Smooth muscle cell of the brain vasculature (primary cell): ENCODE measurements at regions not wholly inside any gene's neighbourhood (a gene's known extent, or its start where the extent isn't known, plus 50 kb on each side); places are given as distances from the start of the nearest gene placed in this dataset.
"Not testable (repeated sequence)": the region's sequence is repeated elsewhere in the genome, so short reads cannot be mapped to it uniquely, and the experiment has no call there.

ENCODE experiments used
- DNase-seq: peaks from one replicate; pipeline ENCODE4 v3.0.0-alpha.2; 2012; ENCODE audit warnings: low read depth, low spot score

DNA sequence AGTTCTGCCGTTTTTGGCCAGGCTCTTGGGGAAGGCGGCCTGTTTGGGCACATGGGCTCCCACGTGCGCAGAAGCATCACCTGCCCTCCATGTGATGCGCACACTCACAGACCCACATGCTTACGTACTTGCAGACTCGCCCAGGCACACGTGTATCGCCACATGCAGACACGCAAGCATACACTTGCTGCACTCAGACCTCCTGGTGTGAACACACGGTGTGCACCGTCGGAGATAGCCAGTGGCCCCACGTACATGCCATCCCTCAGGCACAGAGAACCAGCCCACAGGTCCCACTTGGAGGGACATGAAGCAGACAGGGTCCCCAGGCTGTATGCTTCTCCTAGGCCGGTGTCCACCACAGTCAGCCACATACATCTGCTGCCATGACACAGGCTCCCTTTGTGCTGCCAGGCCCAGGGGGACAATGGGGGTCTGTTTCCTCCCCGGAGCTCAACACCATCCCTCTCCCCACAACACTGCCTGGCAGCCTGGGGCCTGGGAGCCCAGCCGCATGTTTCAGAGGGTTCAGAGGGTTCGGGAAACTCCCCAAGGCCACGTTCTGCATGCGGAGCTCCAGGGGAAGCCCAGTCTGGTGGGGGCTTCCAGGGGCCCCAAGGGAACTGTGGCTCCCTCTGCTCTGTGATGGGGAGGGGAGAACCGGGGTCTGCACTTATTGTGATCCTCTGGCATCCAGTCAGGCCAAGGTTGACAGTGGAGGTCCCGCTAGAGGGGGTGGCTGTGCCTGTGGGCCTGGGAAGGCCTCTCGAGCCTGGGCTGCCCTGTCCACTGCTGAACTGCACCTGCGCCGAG, 208.1 kb upstream of the HAAO start:
- DNase-seq: no peak

GRCh38 chr2:42999856-43000241, 207.5 kb upstream of the HAAO start:
- DNase-seq: no peak

GRCh38 chr2:42999391-42999841, 207.0 kb upstream of the HAAO start:
- no peak for DNase-seq

DNA sequence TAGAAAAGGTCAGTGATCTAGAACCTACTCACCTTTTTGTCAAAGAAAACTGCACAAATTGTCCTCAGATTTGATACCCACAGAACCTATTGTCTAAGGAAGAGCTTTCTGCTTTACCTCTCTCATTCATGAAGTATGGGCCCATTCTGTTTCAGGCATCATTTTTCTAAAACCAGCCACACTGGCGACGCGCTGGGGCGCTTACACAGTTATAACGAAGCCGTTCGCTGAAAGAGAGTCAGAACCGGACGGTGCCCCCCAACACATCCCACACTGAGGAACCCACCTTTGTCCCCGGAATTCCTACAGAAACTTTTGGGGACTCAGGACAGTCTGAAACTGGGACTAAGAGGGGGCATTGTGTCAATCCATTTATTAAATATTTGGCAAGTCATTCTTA, 206.3 kb upstream of the HAAO start:
- no peak for DNase-seq

DNA sequence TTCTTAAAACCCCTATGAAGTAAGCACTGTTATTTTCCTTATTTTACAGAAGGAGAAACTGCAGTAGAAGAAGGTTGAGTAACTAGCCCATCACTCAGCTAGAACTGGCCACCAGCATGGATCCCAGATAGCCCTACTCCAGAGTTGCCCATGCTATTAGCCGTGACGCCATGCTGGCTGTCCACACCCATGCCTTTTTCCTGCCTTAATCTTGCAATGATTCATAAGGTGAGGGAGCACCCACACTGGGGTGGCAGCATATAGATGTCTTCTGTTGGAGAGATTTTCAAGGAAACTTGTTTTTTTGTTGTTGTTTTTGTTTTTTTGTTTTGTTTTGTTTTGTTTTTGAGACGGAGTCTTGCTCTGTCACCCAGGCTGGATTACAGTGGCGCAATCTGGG, 204.1 kb upstream of the HAAO start:
- DNase-seq: no peak

DNA sequence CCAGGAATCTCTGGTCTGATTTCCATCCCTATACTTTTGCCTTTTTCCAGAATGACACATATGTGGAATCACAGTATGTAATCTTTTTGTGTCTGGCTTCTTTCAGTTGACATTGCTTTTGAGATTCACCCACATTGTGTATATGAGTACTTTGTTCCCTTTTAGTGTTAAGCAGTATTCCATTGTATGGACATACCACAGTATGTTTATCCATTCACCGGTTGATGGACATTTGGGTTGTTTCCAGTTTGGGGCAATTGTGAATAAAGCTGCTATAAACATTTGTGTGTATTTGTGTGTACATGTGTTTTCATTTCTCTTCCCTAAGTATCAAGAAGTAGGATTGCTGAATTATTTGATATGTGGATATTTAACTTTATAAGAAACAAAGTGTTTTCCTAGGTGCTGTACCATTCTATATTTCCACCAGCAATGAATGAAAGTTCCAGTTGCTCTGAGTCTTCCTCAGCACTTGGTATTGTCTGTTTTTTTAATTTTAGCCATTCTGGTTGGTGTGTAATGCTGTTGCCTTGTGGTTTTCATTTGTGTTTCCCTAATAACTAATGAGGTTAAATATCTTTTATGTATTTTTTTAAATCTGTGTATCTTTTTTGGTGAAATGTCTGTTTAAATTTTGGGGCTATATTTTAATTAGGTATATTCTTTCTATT, 203.5 kb upstream of the HAAO start:
- DNase-seq: no peak

GRCh38 chr2:42989283-42990081, 197.1 kb upstream of the HAAO start:
- DNase-seq: not testable (repeated sequence)

GRCh38 chr2:42988055-42988454, 195.7 kb upstream of the HAAO start:
- not testable (repeated sequence) for DNase-seq

- no peak for DNase-seq
Measured at GRCh38 chr2:42987112-42987922, 194.9 kb upstream of the HAAO start.

GRCh38 chr2:42984617-42985016, 192.2 kb upstream of the HAAO start:
- DNase-seq: no peak

DNA sequence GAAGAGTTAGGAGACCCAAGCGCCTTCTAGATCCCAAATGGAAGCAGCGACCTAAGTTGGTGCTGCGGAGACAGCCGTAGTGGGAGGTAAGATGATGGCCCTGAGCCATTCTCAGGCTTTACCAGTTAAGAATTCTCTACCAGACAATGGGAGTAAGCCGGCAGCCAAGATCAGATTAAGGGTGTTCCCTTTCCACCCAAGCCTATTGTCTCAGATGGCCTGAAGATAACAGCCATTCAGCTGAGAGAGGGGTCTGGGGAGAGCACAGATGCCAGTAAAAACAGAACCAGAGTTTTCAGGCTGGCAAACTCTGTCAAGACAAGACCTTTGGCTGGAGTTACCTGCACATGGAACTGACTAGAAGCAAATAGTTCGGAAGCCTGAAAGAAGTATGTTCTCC, 191.7 kb upstream of the HAAO start:
- DNase-seq: no peak

GRCh38 chr2:42980764-42981416, 188.5 kb upstream of the HAAO start:
- DNase-seq: no peak

- no peak for DNase-seq
Measured at GRCh38 chr2:42979870-42980763, 187.7 kb upstream of the HAAO start.

GRCh38 chr2:42979416-42979869, 187.1 kb upstream of the HAAO start:
- no peak for DNase-seq

GRCh38 chr2:42978887-42979415, 186.6 kb upstream of the HAAO start:
- DNase-seq: no peak

DNA sequence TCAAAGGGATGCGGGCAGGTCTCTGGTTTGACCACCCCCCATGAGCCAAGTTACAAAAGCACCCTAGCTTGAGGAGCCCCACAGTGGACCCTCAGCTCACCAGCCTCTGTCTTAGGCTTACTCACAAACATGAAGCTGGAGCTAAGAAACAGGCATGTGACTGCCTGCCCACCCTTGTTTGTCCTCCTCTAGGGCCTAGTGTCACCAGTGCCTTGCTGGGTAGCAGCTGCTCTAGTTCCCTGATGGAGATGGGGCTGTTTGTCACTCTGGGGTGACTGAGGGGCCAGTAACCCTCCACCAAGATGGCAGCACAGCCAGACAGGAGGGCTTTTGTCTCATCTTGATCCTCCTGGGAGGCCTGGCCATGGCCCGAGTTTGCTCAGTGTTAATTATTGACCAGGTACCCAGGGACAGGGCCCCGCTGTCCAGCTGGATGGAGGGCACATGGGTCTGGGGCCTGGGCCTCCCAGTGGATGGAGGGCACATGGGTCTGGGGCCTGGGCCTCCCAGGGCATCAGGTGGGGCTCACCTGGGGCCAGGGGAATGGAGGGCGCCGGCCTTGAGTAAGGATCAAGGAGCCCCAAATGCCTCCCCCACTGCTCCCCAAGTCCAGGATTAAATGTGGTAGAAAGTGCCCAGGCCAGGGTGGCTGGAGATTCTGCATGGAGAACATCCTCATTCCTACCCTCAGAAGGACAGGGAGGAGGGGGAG, 185.9 kb upstream of the HAAO start:
- no peak for DNase-seq

- no peak for DNase-seq
Measured at GRCh38 chr2:42977270-42978174, 185.1 kb upstream of the HAAO start.

DNA sequence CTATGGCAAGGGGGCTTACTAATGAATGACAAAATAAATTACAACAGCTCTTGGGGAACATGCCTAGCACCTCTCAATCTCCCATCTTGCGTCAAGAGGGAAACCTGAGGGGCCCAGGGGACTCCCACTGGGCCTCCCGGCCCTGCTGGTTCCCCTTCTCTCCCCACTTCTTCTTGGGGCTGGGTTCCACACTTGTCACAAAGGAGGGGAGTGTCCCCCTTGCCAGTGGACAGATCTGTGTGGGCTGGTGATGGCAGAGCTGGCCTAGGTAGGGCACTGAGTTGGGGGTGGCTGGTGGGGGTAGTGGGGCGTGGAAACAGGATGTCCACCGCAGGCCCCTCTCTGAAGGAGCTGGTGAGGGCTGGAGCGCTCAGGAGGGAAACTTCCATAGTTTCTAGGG, 184.0 kb upstream of the HAAO start:
- DNase-seq: no peak
